GM12878 (cell line): ENCODE measurements at regions not wholly inside any gene's neighbourhood (a gene's known extent, or its start where the extent isn't known, plus 50 kb on each side); places are given as distances from the start of the nearest gene placed in this dataset.

Experiments used
- ATAC-seq: fragments of 200-7000 bp; cut with Tn5 transposase; 3 replicates; pipeline ENCODE4 v1.9.1; 2020; ENCODE audit warnings: mild to moderate bottlenecking, moderate library complexity
- BruUV-seq: library from RNA; stranded (reverse); fragments of 400-500 nt; replicated peaks from 2 replicates; lab custom pipeline; 2021; lab: Mats Ljungman, UMichigan
- CTCF ChIA-PET: fragments of 300-600 bp; sonication (Branson Sonifier 250); formaldehyde crosslinking; extraction: SDS; loops from one replicate; lab custom pipeline; 2021; ENCODE audit warnings: inconsistent platforms; lab: Yijun Ruan, JAX
- POLR2A ChIA-PET: fragments of 350-600 bp; formaldehyde crosslinking; extraction: SDS; loops from one replicate; lab custom pipeline; 2021; ENCODE audit warnings: inconsistent platforms; lab: Charles Lee
- RAD21 ChIA-PET: fragments of 300-600 bp; sonication (Branson Sonifier 250); formaldehyde crosslinking; loops from one replicate; lab custom pipeline; 2023; ENCODE audit warnings: antibody characterized with exemption; ENCODE audit not compliant: unreplicated experiment; lab: Charles Lee
- SMC1A ChIA-PET: fragments of 300-600 bp; sonication (Branson Sonifier 250); formaldehyde crosslinking; loops from one replicate; lab custom pipeline; 2023; ENCODE audit not compliant: unreplicated experiment, uncharacterized antibody; lab: Charles Lee
- DNase-seq: peaks from one replicate; pipeline ENCODE4 v3.0.0-alpha.2; 2011; ENCODE audit warnings: low read depth, low spot score
- FAIRE-seq: peaks from 3 replicates; lab custom pipeline; 2011; peaks lifted over from hg19 to GRCh38; lab: Jason Lieb, UNC
- H2AFZ ChIP-seq: 2 replicates; pipeline ENCODE4 v1.6.0; 2011; ENCODE audit warnings: low read depth, low read length, control low read depth; ENCODE audit not compliant: control insufficient read depth
- H3K27ac ChIP-seq: 2 replicates; pipeline ENCODE4 v1.5.1; 2011; ENCODE audit warnings: control low read depth; ENCODE audit not compliant: control insufficient read depth, insufficient read depth
- H3K27me3 ChIP-seq, 2 experiments: replicated peaks in 1 of 2; 2 replicates each; pipeline versions ENCODE4 v1.6.0 to v1.6.1; 2011; ENCODE audit warnings: low read length in 1 of 2; ENCODE audit not compliant: control insufficient read depth in 2 of 2, insufficient read depth in 2 of 2
- H3K36me3 ChIP-seq, 2 experiments: 2 replicates each; pipeline ENCODE4 v1.5.1; 2011; ENCODE audit warnings: low read length in 1 of 2; ENCODE audit not compliant: control insufficient read depth in 2 of 2, insufficient read depth in 2 of 2
- H3K4me1 ChIP-seq: 2 replicates; pipeline ENCODE4 v1.6.1; 2011; ENCODE audit warnings: mild to moderate bottlenecking, low read length, moderate library complexity, mixed read lengths; ENCODE audit not compliant: control insufficient read depth, insufficient read depth
- H3K4me2 ChIP-seq: 2 replicates; pipeline ENCODE4 v1.6.0; 2011; ENCODE audit warnings: control low read depth; ENCODE audit not compliant: control insufficient read depth, insufficient read depth
- H3K4me3 ChIP-seq: fragments of 200-600 bp; sonication (generic); 2 replicates; pipeline ENCODE4 v1.5.1; 2016
- H3K79me2 ChIP-seq: 2 replicates; pipeline ENCODE4 v1.6.0; 2011; ENCODE audit warnings: low read length; ENCODE audit not compliant: control insufficient read depth, insufficient read depth
- H3K9ac ChIP-seq: 2 replicates; pipeline ENCODE4 v1.8.0; 2011; ENCODE audit warnings: low read length, control low read depth, mixed read lengths; ENCODE audit not compliant: control insufficient read depth, insufficient read depth
- H3K9me3 ChIP-seq: replicated peaks from 3 replicates; pipeline ENCODE4 v1.5.1; 2011; ENCODE audit warnings: mild to moderate bottlenecking, low read length; ENCODE audit not compliant: control insufficient read depth, insufficient read depth
- H4K20me1 ChIP-seq: 2 replicates; pipeline ENCODE4 v1.6.0; 2011; ENCODE audit not compliant: control insufficient read depth, insufficient read depth
- CREM ChIP-seq: IDR thresholded peaks from 2 replicates; pipeline ENCODE4 v1.6.1; 2014; ENCODE audit warnings: antibody characterized with exemption, low read depth
- EED ChIP-seq: sonication (generic); IDR thresholded peaks from 2 replicates; pipeline ENCODE4 v1.6.1; 2016; ENCODE audit warnings: antibody characterized with exemption, low read depth
- ETV6 ChIP-seq, 2 experiments: fragments of 450-650 bp in 1 of 2; IDR thresholded peaks in 1 of 2; conservative IDR thresholded peaks in 1 of 2; 2 replicates each; pipeline ENCODE4 v1.6.1; 2014; ENCODE audit warnings: antibody characterized with exemption in 1 of 2, borderline replicate concordance in 1 of 2, low read depth in 1 of 2, mild to moderate bottlenecking in 1 of 2, moderate library complexity in 1 of 2
- JUNB ChIP-seq: IDR thresholded peaks from 2 replicates; pipeline ENCODE4 v1.6.1; 2016; ENCODE audit warnings: antibody characterized with exemption, mild to moderate bottlenecking
- KLF5 ChIP-seq: fragments of 450-650 bp; IDR thresholded peaks from 2 replicates; pipeline ENCODE4 v1.6.1; 2014; ENCODE audit warnings: mild to moderate bottlenecking; ENCODE audit not compliant: partially characterized antibody
- MYC ChIP-seq: IDR thresholded peaks from 2 replicates; pipeline ENCODE4 v1.6.1; 2011; ENCODE audit warnings: mild to moderate bottlenecking, low read length, moderate library complexity, inconsistent platforms; ENCODE audit not compliant: insufficient read depth, insufficient replicate concordance, insufficient read length, severe bottlenecking
- RBBP5 ChIP-seq: fragments of 200-600 bp; sonication (generic); conservative IDR thresholded peaks from 2 replicates; pipeline ENCODE4 v1.6.1; 2016
- WGBS: methylation state at CpG from one replicate; pipeline ENCODE4 v1.1.6; 2016; ENCODE audit warnings: low lambda C conversion rate; ENCODE audit not compliant: insufficient replicate concordance, insufficient coverage; ENCODE audit errors: missing lambda C conversion rate; 5-methylcytosine and 5-hydroxymethylcytosine counted together
- in situ Hi-C: fragments of 300-500 bp; cut with MboI; formaldehyde crosslinking; loops from 9 replicates; pipeline ENCODE4 v1.14.3; 2018; ENCODE audit warnings: mixed read lengths
- intact Hi-C: fragments of 100-400 bp; cut with micrococcal nuclease; formaldehyde crosslinking; loops from one replicate; pipeline ENCODE4 v1.14.2; 2022; ENCODE audit not compliant: unreplicated experiment
- TF ChIP-seq, protein P1 (sequence below): IDR thresholded peaks from 2 replicates; pipeline ENCODE4 v1.6.1; 2012; ENCODE audit warnings: improper control_type of control experiment, low read depth, low read length; ENCODE audit not compliant: insufficient replicate concordance
- TF ChIP-seq, protein P2 (sequence below): fragments of 150-350 bp; IDR thresholded peaks from 2 replicates; pipeline ENCODE4 v1.6.1; 2016; ENCODE audit warnings: low read depth, low read length

DNA sequence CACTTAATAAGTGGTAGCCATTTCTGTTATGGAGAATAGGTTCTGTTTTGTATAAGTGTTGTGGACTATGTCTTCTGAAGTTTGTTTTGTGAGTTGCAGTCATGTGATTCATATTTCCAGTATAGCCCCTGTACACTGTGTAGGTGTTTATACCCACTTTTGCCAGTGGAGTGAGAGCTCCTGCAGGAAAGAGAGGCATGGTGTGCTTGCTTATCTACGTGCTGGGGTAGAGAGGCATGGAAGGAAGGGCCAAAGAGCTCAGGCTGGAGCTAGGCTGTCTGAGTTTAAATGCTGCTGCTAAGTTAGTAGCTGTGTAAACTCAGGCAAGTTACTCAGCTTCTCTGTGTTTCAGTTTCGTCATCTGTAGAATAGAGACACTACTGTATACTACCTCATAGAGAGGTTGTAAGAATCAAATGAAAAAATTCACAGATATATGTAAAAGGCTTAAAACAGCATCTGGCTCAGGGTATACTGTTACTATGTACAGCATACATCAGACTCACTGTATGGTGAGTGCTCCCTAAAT lies 88.2 kb upstream of the SLC38A2 start (continued):
- TF ChIP-seq, protein P1, sequence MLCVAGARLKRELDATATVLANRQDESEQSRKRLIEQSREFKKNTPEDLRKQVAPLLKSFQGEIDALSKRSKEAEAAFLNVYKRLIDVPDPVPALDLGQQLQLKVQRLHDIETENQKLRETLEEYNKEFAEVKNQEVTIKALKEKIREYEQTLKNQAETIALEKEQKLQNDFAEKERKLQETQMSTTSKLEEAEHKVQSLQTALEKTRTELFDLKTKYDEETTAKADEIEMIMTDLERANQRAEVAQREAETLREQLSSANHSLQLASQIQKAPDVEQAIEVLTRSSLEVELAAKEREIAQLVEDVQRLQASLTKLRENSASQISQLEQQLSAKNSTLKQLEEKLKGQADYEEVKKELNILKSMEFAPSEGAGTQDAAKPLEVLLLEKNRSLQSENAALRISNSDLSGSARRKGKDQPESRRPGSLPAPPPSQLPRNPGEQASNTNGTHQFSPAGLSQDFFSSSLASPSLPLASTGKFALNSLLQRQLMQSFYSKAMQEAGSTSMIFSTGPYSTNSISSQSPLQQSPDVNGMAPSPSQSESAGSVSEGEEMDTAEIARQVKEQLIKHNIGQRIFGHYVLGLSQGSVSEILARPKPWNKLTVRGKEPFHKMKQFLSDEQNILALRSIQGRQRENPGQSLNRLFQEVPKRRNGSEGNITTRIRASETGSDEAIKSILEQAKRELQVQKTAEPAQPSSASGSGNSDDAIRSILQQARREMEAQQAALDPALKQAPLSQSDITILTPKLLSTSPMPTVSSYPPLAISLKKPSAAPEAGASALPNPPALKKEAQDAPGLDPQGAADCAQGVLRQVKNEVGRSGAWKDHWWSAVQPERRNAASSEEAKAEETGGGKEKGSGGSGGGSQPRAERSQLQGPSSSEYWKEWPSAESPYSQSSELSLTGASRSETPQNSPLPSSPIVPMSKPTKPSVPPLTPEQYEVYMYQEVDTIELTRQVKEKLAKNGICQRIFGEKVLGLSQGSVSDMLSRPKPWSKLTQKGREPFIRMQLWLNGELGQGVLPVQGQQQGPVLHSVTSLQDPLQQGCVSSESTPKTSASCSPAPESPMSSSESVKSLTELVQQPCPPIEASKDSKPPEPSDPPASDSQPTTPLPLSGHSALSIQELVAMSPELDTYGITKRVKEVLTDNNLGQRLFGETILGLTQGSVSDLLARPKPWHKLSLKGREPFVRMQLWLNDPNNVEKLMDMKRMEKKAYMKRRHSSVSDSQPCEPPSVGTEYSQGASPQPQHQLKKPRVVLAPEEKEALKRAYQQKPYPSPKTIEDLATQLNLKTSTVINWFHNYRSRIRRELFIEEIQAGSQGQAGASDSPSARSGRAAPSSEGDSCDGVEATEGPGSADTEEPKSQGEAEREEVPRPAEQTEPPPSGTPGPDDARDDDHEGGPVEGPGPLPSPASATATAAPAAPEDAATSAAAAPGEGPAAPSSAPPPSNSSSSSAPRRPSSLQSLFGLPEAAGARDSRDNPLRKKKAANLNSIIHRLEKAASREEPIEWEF = no peak
- TF ChIP-seq CREM (no peak), RBBP5 (no peak)

DNA sequence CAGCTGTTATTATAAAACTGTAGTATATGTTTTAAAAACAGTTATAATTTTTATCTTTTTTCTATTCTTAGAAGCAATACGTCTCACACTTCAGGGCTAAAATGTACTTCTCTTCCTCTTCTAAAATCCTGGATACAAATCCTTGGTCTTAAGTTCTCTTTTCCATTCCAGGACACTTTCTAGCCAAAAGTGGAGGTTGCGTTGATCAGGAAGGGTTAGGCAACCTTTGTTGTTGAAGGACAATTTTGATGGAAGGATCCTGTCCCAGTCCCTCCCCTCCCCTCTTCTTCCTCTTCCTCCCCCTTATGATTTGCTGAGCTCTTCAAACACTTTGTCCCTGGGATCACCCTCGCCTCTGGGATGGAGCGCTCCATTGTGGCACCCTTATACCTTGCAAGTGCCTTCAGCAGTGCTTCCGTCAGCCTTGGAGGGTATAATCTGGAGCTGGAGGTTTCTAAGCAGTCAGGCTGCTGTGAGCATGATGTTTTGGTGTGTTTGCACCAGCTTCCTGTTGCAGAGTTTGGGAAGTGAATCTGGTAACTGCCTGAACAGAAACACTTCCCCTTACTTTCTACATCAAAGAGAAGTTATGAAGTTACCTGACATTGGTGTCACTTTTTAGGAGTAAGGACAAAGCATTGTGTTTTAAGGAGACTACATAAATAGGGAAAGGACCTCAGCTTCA lies 87.4 kb upstream of the SLC38A2 start:
- ChIA-PET CTCF (interaction anchor here (0.5 to 1.6 kb wide), 11 partner anchors 10 to 456 kb away, joined by 3 to 7 read pairs (median 4); no protein-coding TSS in a partner anchor), POLR2A (interaction anchor here (3.3 kb wide), 1 partner anchor 11 kb away, joined by 21 read pairs; no protein-coding TSS in a partner anchor), SMC1A (interaction anchor here (0.7 to 3.0 kb wide), 12 partner anchors 10 to 202 kb away, joined by 3 to 21 read pairs (median 4); no protein-coding TSS in a partner anchor), RAD21 (interaction anchor here (0.8 to 2.8 kb wide), 9 partner anchors 11 to 89 kb away, joined by 3 to 22 read pairs (median 3); no protein-coding TSS in a partner anchor)
- TF ChIP-seq JUNB = no peak
- TF ChIP-seq KLF5 = no peak
- TF ChIP-seq ETV6 (conservative IDR thresholded peaks at IDR 0.05 in 1 of 2, IDR thresholded peaks at IDR 0.05 in 1 of 2; ENCODE audit: borderline replicate concordance in 1 of 2, low read depth in 1 of 2) = peak in 1 of 2 experiments; percentile 65; a peak in 1 of 4 replicates
- TF ChIP-seq, protein P2, sequence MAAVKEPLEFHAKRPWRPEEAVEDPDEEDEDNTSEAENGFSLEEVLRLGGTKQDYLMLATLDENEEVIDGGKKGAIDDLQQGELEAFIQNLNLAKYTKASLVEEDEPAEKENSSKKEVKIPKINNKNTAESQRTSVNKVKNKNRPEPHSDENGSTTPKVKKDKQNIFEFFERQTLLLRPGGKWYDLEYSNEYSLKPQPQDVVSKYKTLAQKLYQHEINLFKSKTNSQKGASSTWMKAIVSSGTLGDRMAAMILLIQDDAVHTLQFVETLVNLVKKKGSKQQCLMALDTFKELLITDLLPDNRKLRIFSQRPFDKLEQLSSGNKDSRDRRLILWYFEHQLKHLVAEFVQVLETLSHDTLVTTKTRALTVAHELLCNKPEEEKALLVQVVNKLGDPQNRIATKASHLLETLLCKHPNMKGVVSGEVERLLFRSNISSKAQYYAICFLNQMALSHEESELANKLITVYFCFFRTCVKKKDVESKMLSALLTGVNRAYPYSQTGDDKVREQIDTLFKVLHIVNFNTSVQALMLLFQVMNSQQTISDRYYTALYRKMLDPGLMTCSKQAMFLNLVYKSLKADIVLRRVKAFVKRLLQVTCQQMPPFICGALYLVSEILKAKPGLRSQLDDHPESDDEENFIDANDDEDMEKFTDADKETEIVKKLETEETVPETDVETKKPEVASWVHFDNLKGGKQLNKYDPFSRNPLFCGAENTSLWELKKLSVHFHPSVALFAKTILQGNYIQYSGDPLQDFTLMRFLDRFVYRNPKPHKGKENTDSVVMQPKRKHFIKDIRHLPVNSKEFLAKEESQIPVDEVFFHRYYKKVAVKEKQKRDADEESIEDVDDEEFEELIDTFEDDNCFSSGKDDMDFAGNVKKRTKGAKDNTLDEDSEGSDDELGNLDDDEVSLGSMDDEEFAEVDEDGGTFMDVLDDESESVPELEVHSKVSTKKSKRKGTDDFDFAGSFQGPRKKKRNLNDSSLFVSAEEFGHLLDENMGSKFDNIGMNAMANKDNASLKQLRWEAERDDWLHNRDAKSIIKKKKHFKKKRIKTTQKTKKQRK = no peak
- no peak for TF ChIP-seq MYC
- peak; percentile 16; the same call in 1 of the 2 replicates for TF ChIP-seq EED
- no peaks in the 10 kb centered on the region for H3K9me3 ChIP-seq
- H3K9ac ChIP-seq = no peak overlapping the region
- H3K4me3 ChIP-seq = no peak overlapping the region
- DNase-seq = no peak
- H3K79me2 ChIP-seq = no peaks in the 10 kb centered on the region
- no peaks in the 10 kb centered on the region for H3K27me3 ChIP-seq
- peak overlapping the region; percentile 82 for H2AFZ ChIP-seq
- WGBS = 69% methylated on average over 5 of the region's 5 CpGs
- peak; percentile 64 for ATAC-seq
- peaks cover 22% of the 10 kb centered on the region for H3K4me1 ChIP-seq
- peak overlapping the region; percentile 63 for H3K4me2 ChIP-seq
- BruUV-seq = no TSS peak
- no peak overlapping the region for H3K27ac ChIP-seq
- no peaks in the 10 kb centered on the region for H4K20me1 ChIP-seq
- no peak for FAIRE-seq
- intact Hi-C loops (no loop called here), in situ Hi-C loops (no loop called here)
- H3K36me3 ChIP-seq = no peaks in the 10 kb centered on the region
